ENCODE measurements at regions not wholly inside any gene's neighbourhood (a gene's known extent, or its start where the extent isn't known, plus 50 kb on each side); places are given as distances from the start of the nearest gene placed in this dataset.
A peak's percentile ranks its signal among the peaks of the same experiment; 100 is the strongest.

DNA sequence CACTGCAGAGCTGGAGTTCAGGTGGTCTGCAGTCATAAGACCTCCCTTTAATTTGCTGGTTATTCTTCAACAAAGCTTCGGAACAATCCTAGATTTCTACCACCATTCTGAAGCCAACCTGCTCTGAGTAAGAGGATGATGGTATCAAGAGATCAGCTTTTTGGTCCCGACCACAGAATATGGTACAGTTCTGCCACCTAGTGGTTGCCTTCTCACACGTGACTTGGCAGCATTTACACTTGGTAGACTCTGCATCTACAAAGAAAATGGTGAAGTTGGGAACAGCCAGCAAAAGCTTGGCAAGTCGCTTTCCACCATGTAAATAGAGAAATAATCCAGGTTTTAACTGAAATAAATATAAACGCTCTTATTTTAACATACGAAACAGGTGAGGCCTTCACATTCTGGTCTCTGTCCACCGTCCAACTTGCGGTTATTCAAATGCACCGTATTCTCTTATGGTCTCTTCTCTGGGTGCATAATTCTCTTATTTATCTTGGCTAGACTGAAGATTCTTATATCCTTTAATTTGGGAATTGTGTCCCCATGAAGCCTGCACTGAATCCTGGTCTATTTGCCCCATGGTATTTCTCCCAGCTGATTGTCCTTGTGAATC, 173.9 kb upstream of the GRM3 start:
- no peaks in the 10 kb centered on the region for H3K27me3 ChIP-seq (ENCODE audit: control insufficient read depth in 3 of 3, insufficient read depth in 3 of 3, low read length in 2 of 3)
- DNase-seq (peak; percentile 71 to 89 (median 76)), ATAC-seq (ENCODE audit: insufficient read depth, low FRiP score) (no peak)
- H3K9me3 ChIP-seq (ENCODE audit: control insufficient read depth in 4 of 4, insufficient read depth in 3 of 4, low read length in 3 of 4), result no peaks in the 10 kb centered on the region
- H3K4me3 ChIP-seq, result no peak overlapping the region
- no peaks in the 10 kb centered on the region for H3K4me1 ChIP-seq (ENCODE audit: control insufficient read depth in 5 of 5, insufficient read depth in 5 of 5, low read length in 5 of 5)
- TF ChIP-seq, protein P1, sequence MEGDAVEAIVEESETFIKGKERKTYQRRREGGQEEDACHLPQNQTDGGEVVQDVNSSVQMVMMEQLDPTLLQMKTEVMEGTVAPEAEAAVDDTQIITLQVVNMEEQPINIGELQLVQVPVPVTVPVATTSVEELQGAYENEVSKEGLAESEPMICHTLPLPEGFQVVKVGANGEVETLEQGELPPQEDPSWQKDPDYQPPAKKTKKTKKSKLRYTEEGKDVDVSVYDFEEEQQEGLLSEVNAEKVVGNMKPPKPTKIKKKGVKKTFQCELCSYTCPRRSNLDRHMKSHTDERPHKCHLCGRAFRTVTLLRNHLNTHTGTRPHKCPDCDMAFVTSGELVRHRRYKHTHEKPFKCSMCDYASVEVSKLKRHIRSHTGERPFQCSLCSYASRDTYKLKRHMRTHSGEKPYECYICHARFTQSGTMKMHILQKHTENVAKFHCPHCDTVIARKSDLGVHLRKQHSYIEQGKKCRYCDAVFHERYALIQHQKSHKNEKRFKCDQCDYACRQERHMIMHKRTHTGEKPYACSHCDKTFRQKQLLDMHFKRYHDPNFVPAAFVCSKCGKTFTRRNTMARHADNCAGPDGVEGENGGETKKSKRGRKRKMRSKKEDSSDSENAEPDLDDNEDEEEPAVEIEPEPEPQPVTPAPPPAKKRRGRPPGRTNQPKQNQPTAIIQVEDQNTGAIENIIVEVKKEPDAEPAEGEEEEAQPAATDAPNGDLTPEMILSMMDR (IDR thresholded peaks at IDR 0.05; ENCODE audit: control extremely low read depth, extremely low read depth), result peak; percentile 17
- no peak overlapping the region for H3K27ac ChIP-seq (ENCODE audit: low read depth in 1 of 2, low read length in 1 of 2)
- 48 to 50% methylated on average over 9 of the region's 9 CpGs for WGBS, 2 donors
- H3K9ac ChIP-seq (ENCODE audit: insufficient read depth in 1 of 2, low read length in 2 of 2), result no peak overlapping the region
- no peaks in the 10 kb centered on the region for H3K36me3 ChIP-seq (ENCODE audit: control insufficient read depth in 4 of 4, insufficient read depth in 4 of 4, low read length in 4 of 4)

DNA sequence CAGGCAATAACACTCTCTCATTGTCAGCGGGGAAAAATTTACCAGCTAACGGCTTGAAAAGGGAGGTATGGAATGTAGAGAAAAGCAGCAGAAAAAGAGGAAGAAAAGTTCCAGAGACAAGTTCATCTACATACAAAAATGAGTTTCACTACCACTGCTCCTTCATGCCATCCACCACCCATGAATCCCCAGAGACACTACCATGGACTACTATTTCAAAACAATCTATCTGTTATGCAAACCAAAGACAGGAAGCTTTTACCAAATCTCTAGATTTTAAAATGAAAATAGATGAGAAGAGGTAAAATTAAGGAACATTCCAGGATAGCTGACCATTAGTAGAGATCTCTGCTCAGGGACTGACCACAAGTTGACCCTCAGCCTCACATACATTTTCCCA, 189.0 kb upstream of the GRM3 start:
- TF ChIP-seq, protein P1 (IDR thresholded peaks at IDR 0.05; ENCODE audit: control extremely low read depth, extremely low read depth), result no peak
- H3K9ac ChIP-seq (ENCODE audit: insufficient read depth in 1 of 2, low read length in 2 of 2), result no peak overlapping the region
- H3K27me3 ChIP-seq (ENCODE audit: control insufficient read depth in 3 of 3, insufficient read depth in 3 of 3, low read length in 2 of 3), result no peaks in the 10 kb centered on the region
- H3K9me3 ChIP-seq (ENCODE audit: control insufficient read depth in 4 of 4, insufficient read depth in 3 of 4, low read length in 3 of 4), result no peaks in the 10 kb centered on the region
- no peaks in the 10 kb centered on the region for H3K36me3 ChIP-seq (ENCODE audit: control insufficient read depth in 4 of 4, insufficient read depth in 4 of 4, low read length in 4 of 4)
- no peaks in the 10 kb centered on the region for H3K4me1 ChIP-seq (ENCODE audit: control insufficient read depth in 5 of 5, insufficient read depth in 5 of 5, low read length in 5 of 5)
- WGBS, 2 donors, result 94 to 98% methylated on average over 2 of the region's 2 CpGs
- no peak overlapping the region for H3K4me3 ChIP-seq
- DNase-seq (no peak), ATAC-seq (ENCODE audit: insufficient read depth, low FRiP score) (no peak)
- no peak overlapping the region for H3K27ac ChIP-seq (ENCODE audit: low read depth in 1 of 2, low read length in 1 of 2)

DNA sequence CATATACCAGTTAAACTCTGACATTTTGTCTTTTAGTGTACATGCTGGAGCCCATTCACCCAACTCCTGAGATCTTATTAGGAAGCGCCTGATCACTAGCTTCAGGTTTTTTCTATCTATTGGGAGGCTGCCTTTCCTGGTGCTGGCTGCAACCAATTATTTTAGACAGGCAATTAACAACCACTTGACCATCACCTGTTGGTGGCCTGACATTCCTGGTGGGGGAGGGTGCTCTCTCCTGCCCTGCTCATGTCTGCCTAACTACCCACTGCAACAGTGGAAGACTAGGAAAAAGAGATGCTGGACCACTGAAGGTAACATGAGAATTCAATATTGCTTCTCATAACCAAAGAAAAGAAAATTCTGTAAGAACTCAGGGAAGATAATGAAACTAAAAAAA, 190.3 kb upstream of the GRM3 start:
- DNase-seq (no peak), ATAC-seq (ENCODE audit: insufficient read depth, low FRiP score) (no peak)
- 92 to 93% methylated on average over 1 of the region's 1 CpG for WGBS, 2 donors
- Histone ChIP-seq H3K4me3 (no peak overlapping the region), H3K27ac (ENCODE audit: low read depth in 1 of 2, low read length in 1 of 2) (no peak overlapping the region), H3K27me3 (ENCODE audit: control insufficient read depth in 3 of 3, insufficient read depth in 3 of 3, low read length in 2 of 3) (no peaks in the 10 kb centered on the region), H3K4me1 (ENCODE audit: control insufficient read depth in 5 of 5, insufficient read depth in 5 of 5, low read length in 5 of 5) (no peaks in the 10 kb centered on the region), H3K36me3 (ENCODE audit: control insufficient read depth in 4 of 4, insufficient read depth in 4 of 4, low read length in 4 of 4) (no peaks in the 10 kb centered on the region), H3K9ac (ENCODE audit: insufficient read depth in 1 of 2, low read length in 2 of 2) (no peak overlapping the region), H3K9me3 (ENCODE audit: control insufficient read depth in 4 of 4, insufficient read depth in 3 of 4, low read length in 3 of 4) (no peaks in the 10 kb centered on the region)
- TF ChIP-seq, protein P1 (IDR thresholded peaks at IDR 0.05; ENCODE audit: control extremely low read depth, extremely low read depth), result no peak

DNA sequence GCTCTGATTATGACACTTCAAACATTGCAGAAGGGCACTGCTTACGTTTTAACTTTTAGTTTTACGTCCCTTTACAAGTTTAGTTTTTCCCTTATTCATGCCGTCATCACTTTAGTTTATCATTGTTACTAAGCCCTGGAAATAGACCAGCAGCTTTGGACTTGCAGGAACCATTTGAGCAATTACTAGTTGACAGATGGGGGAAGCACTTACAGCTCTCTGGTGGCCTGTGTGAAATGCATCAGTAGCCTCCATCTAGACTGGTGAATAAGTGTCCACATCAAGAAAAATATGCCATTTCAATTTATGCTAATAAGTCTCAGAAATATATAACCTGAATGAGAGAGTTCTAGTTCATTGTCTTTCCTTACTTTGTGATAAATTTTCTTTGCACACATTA, 194.9 kb upstream of the GRM3 start:
- Histone ChIP-seq H3K4me1 (ENCODE audit: control insufficient read depth in 5 of 5, insufficient read depth in 5 of 5, low read length in 5 of 5) (no peaks in the 10 kb centered on the region), H3K4me3 (no peak overlapping the region), H3K9me3 (ENCODE audit: control insufficient read depth in 4 of 4, insufficient read depth in 3 of 4, low read length in 3 of 4) (no peaks in the 10 kb centered on the region), H3K36me3 (ENCODE audit: control insufficient read depth in 4 of 4, insufficient read depth in 4 of 4, low read length in 4 of 4) (no peaks in the 10 kb centered on the region), H3K27ac (ENCODE audit: low read depth in 1 of 2, low read length in 1 of 2) (no peak overlapping the region), H3K27me3 (ENCODE audit: control insufficient read depth in 3 of 3, insufficient read depth in 3 of 3, low read length in 2 of 3) (no peaks in the 10 kb centered on the region), H3K9ac (ENCODE audit: insufficient read depth in 1 of 2, low read length in 2 of 2) (no peak overlapping the region)
- no peak for ATAC-seq (ENCODE audit: insufficient read depth, low FRiP score)
- DNase-seq, result no peak
- 60 to 69% methylated on average over 3 of the region's 3 CpGs for WGBS, 2 donors
- TF ChIP-seq, protein P1 (IDR thresholded peaks at IDR 0.05; ENCODE audit: control extremely low read depth, extremely low read depth), result no peak
